Right lobe of liver (tissue), 6 donors: ENCODE measurements at regions not wholly inside any gene's neighbourhood (a gene's known extent, or its start where the extent isn't known, plus 50 kb on each side); places are given as distances from the start of the nearest gene placed in this dataset.

Experiments used
- ATAC-seq, 4 donors: fragments of 200-7000 bp; cut with Tn5 transposase; one replicate each; pipeline ENCODE4 v1.9.1; 2020; ENCODE audit warnings: mild to moderate bottlenecking in 4 of 4, moderate library complexity in 4 of 4
- DNase-seq, 3 donors: peaks; one replicate each; pipeline ENCODE4 v3.0.0-alpha.2; 2020
- H3K27ac ChIP-seq, 3 donors: fragments of 200-600 bp; one replicate each; pipeline ENCODE4 v1.8.0; 2022
- H3K27me3 ChIP-seq, 2 donors: fragments of 200-600 bp; one replicate each; pipeline ENCODE4 v1.8.0; 2022
- H3K36me3 ChIP-seq, 4 donors: fragments of 200-600 bp; sonication (generic) in 1 of 4; one replicate each; pipeline versions ENCODE4 v1.5.1 to v1.8.0; 2017 to 2022; ENCODE audit warnings: control low read depth in 1 of 4
- H3K4me1 ChIP-seq, 4 donors: fragments of 200-600 bp; sonication (generic) in 1 of 4; one replicate each; pipeline versions ENCODE4 v1.5.1 to v1.8.0; 2017 to 2022; ENCODE audit warnings: control low read depth in 1 of 4
- H3K4me3 ChIP-seq, 3 donors: fragments of 200-600 bp; one replicate each; pipeline ENCODE4 v1.8.0; 2022
- H3K9me3 ChIP-seq, 4 donors: fragments of 200-600 bp; sonication (generic) in 1 of 4; one replicate each; pipeline versions ENCODE4 v1.5.1 to v1.8.0; 2017 to 2022; ENCODE audit warnings: control low read depth in 1 of 4
- POLR2A ChIP-seq: fragments of 450-650 bp; IDR thresholded peaks from one replicate; pipeline ENCODE4 v1.6.1; 2017; ENCODE audit warnings: antibody characterized with exemption, mild to moderate bottlenecking
- WGBS: methylation state at CpG from one replicate; pipeline ENCODE4 v1.1.6; 2018; ENCODE audit warnings: low coverage, low lambda C conversion rate; ENCODE audit not compliant: insufficient coverage; ENCODE audit errors: missing lambda C conversion rate; 5-methylcytosine and 5-hydroxymethylcytosine counted together
- intact Hi-C, 2 donors: fragments of 100-400 bp; cut with DNase I; formaldehyde crosslinking; loops; one replicate each; pipeline versions ENCODE4 v1.11.2 to v1.14.1; 2022
- TF ChIP-seq, protein P1 (sequence below), 4 donors: fragments of 200-600 bp in 3 of 4; fragments of 450-650 bp in 1 of 4; IDR thresholded peaks; one replicate each; pipeline versions ENCODE4 v1.5.1 to v1.8.0; 2016 to 2022; ENCODE audit warnings: antibody characterized with exemption in 4 of 4, mild to moderate bottlenecking in 2 of 4
- donor health status: DM: no; HTN: yes; CAD: no.
- donor health status: DM: no; HTN: no; CAD: no.
- donor health status: DM: no; HTN: no; CAD: no.
- donor health status: DM: no; HTN: yes; CAD: no.
- donor health status: DM: no; HTN: yes; CAD: no.

GRCh38 chr2:58709274-58709673 is 468.1 kb upstream of the FANCL start:
- Histone ChIP-seq H3K4me1 (no peaks in the 10 kb centered on the region), H3K4me3 (no peak overlapping the region), H3K9me3 (no peaks in the 10 kb centered on the region), H3K27me3 (no peaks in the 10 kb centered on the region), H3K36me3 (no peaks in the 10 kb centered on the region), H3K27ac (no peak overlapping the region)
- 58% methylated on average over 4 of the region's 4 CpGs for WGBS
- ATAC-seq (no peak), DNase-seq (no peak)
- TF ChIP-seq, protein P1, sequence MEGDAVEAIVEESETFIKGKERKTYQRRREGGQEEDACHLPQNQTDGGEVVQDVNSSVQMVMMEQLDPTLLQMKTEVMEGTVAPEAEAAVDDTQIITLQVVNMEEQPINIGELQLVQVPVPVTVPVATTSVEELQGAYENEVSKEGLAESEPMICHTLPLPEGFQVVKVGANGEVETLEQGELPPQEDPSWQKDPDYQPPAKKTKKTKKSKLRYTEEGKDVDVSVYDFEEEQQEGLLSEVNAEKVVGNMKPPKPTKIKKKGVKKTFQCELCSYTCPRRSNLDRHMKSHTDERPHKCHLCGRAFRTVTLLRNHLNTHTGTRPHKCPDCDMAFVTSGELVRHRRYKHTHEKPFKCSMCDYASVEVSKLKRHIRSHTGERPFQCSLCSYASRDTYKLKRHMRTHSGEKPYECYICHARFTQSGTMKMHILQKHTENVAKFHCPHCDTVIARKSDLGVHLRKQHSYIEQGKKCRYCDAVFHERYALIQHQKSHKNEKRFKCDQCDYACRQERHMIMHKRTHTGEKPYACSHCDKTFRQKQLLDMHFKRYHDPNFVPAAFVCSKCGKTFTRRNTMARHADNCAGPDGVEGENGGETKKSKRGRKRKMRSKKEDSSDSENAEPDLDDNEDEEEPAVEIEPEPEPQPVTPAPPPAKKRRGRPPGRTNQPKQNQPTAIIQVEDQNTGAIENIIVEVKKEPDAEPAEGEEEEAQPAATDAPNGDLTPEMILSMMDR (IDR thresholded peaks at IDR 0.05) = no peak
- TF ChIP-seq POLR2A = no peak
- intact Hi-C loops = no loop called here

GRCh38 chr2:58708565-58708964 is 467.4 kb upstream of the FANCL start:
- H3K4me3 ChIP-seq = no peak overlapping the region
- 25% methylated on average over 1 of the region's 1 CpG for WGBS
- TF ChIP-seq, protein P1 (IDR thresholded peaks at IDR 0.05) = no peak
- TF ChIP-seq POLR2A = no peak
- no peaks in the 10 kb centered on the region for H3K36me3 ChIP-seq
- intact Hi-C loops = no loop called here
- no peak overlapping the region for H3K27ac ChIP-seq
- H3K27me3 ChIP-seq = no peaks in the 10 kb centered on the region
- ATAC-seq (no peak), DNase-seq (no peak)
- no peaks in the 10 kb centered on the region for H3K4me1 ChIP-seq
- H3K9me3 ChIP-seq = no peaks in the 10 kb centered on the region

DNA sequence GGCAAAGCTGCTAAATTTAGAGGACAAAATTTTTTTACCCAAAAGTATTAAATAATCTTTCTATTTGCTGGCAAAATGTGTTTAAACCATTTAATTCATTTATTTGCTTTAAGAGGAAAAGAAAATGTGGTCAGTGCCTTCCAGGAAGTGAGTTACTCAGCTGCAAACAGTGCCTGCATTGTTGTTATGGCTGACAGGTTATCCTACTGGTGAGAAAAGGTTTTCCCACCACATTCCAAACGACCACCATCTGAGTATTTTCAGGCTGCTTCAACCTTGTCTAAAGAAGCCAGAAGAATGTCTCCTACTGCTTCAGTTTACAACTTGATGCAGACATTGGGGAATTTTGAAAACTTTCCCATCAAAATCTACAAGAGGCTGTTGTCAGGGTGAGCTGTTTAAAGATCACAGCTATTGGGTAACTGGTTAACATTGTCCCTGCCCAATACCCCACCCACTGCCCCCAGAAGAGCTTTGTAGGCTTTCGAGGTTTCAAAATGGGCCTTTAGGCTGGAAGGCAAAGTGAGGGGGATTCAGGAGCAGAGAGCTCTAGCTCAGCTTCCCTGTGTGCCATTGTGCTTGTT is 461.3 kb upstream of the FANCL start:
- 15% methylated on average over 2 of the region's 2 CpGs for WGBS
- intact Hi-C loops = no loop called here
- no peaks in the 10 kb centered on the region for H3K9me3 ChIP-seq

GRCh38 chr2:58701688-58702301 is 460.7 kb upstream of the FANCL start:
- DNase-seq (no peak), ATAC-seq (no peak)
- H3K27ac ChIP-seq = no peak overlapping the region
- intact Hi-C loops = no loop called here
- H3K9me3 ChIP-seq = no peaks in the 10 kb centered on the region
- H3K36me3 ChIP-seq = no peaks in the 10 kb centered on the region
- no peak for TF ChIP-seq POLR2A
- TF ChIP-seq, protein P1 (IDR thresholded peaks at IDR 0.05) = no peak
- H3K4me1 ChIP-seq = no peaks in the 10 kb centered on the region
- H3K27me3 ChIP-seq = no peaks in the 10 kb centered on the region
- WGBS = 58% methylated on average over 3 of the region's 3 CpGs
- H3K4me3 ChIP-seq = no peak overlapping the region

More for the DNA sequence above, 461.3 kb upstream of the FANCL start:
- ATAC-seq (no peak), DNase-seq (no peak)
- no peak overlapping the region for H3K27ac ChIP-seq
- no peaks in the 10 kb centered on the region for H3K27me3 ChIP-seq
- no peak overlapping the region for H3K4me3 ChIP-seq
- no peaks in the 10 kb centered on the region for H3K36me3 ChIP-seq
- H3K4me1 ChIP-seq = no peaks in the 10 kb centered on the region
- TF ChIP-seq, protein P1 (IDR thresholded peaks at IDR 0.05) = no peak
